OCI-LY1 (cell line): ENCODE measurements at regions not wholly inside any gene's neighbourhood (a gene's known extent, or its start where the extent isn't known, plus 50 kb on each side); places are given as distances from the start of the nearest gene placed in this dataset.
"Not testable (repeated sequence)": the region's sequence is repeated elsewhere in the genome, so short reads cannot be mapped to it uniquely, and the experiment has no call there.

Experiments used
- H2AFZ ChIP-seq: fragments of 200-600 bp; sonication (generic), shearing (Covaris generic); 2 replicates; pipeline ENCODE4 v1.6.0; 2014; ENCODE audit warnings: antibody characterized with exemption, mild to moderate bottlenecking, low read length
- H3F3A ChIP-seq: fragments of 200-600 bp; sonication (generic), shearing (Covaris generic); 2 replicates; pipeline ENCODE4 v1.6.0; 2014; ENCODE audit warnings: mild to moderate bottlenecking, antibody characterized with exemption, low read length, moderate library complexity; ENCODE audit not compliant: insufficient read depth
- H3K27ac ChIP-seq: fragments of 200-600 bp; sonication (generic); 2 replicates; pipeline ENCODE4 v1.5.1; 2014; ENCODE audit warnings: low read length, mixed run types, mild to moderate bottlenecking, low read depth; ENCODE audit not compliant: poor library complexity, severe bottlenecking
- H3K27me3 ChIP-seq: fragments of 200-600 bp; sonication (generic); 2 replicates; pipeline ENCODE4 v1.6.0; 2014; ENCODE audit warnings: antibody characterized with exemption, mild to moderate bottlenecking, low read length, moderate library complexity; ENCODE audit not compliant: insufficient read depth
- H3K36me3 ChIP-seq: fragments of 200-600 bp; sonication (generic); 2 replicates; pipeline ENCODE4 v1.6.1; 2014; ENCODE audit warnings: mild to moderate bottlenecking, antibody characterized with exemption, low read length, moderate library complexity, mixed read lengths; ENCODE audit not compliant: insufficient read depth
- H3K4me1 ChIP-seq: fragments of 200-600 bp; sonication (generic); 2 replicates; pipeline ENCODE4 v1.5.1; 2014; ENCODE audit warnings: mild to moderate bottlenecking, low read length, moderate library complexity; ENCODE audit not compliant: insufficient read depth, severe bottlenecking
- H3K4me2 ChIP-seq: fragments of 200-600 bp; sonication (generic), shearing (Covaris generic); 2 replicates; pipeline ENCODE4 v1.6.1; 2014; ENCODE audit warnings: low read length
- H3K4me3 ChIP-seq: fragments of 200-600 bp; sonication (generic); 2 replicates; pipeline ENCODE4 v1.5.1; 2014; ENCODE audit warnings: low read length, low read depth, mild to moderate bottlenecking, mixed read lengths; ENCODE audit not compliant: poor library complexity, severe bottlenecking
- H3K79me2 ChIP-seq: fragments of 200-600 bp; shearing (Covaris generic); 2 replicates; pipeline ENCODE4 v1.6.1; 2016; ENCODE audit warnings: mixed run types, low read length, mixed read lengths; ENCODE audit not compliant: insufficient read depth
- H3K9ac ChIP-seq: fragments of 200-600 bp; sonication (generic), shearing (Covaris generic); 2 replicates; pipeline ENCODE4 v1.6.1; 2014; ENCODE audit warnings: mild to moderate bottlenecking, low read length, mixed read lengths
- H3K9me2 ChIP-seq: fragments of 200-600 bp; sonication (generic), shearing (Covaris generic); 2 replicates; pipeline ENCODE4 v1.6.1; 2014; ENCODE audit warnings: low read depth, mild to moderate bottlenecking, low read length, mixed read lengths
- H3K9me3 ChIP-seq: fragments of 200-600 bp; shearing (Covaris generic); 2 replicates; pipeline ENCODE4 v1.6.1; 2014; ENCODE audit warnings: low read length, mixed read lengths
- H4K20me1 ChIP-seq: fragments of 200-600 bp; sonication (generic), shearing (Covaris generic); 2 replicates; pipeline ENCODE4 v1.6.0; 2016; ENCODE audit warnings: mild to moderate bottlenecking, low read length; ENCODE audit not compliant: insufficient read depth
- EZH2 ChIP-seq: fragments of 200-600 bp; sonication (generic), shearing (Covaris generic); IDR thresholded peaks from 2 replicates; pipeline ENCODE4 v1.8.0; 2017; ENCODE audit warnings: borderline replicate concordance, mixed run types, mild to moderate bottlenecking, antibody characterized with exemption, low read length, moderate library complexity, mixed read lengths
- TF ChIP-seq, protein P1 (sequence below): fragments of 200-600 bp; sonication (generic), shearing (Covaris generic); IDR thresholded peaks from 2 replicates; pipeline ENCODE4 v1.5.1; 2017; ENCODE audit warnings: mild to moderate bottlenecking, antibody characterized with exemption, low read length, moderate library complexity, mixed read lengths

DNA sequence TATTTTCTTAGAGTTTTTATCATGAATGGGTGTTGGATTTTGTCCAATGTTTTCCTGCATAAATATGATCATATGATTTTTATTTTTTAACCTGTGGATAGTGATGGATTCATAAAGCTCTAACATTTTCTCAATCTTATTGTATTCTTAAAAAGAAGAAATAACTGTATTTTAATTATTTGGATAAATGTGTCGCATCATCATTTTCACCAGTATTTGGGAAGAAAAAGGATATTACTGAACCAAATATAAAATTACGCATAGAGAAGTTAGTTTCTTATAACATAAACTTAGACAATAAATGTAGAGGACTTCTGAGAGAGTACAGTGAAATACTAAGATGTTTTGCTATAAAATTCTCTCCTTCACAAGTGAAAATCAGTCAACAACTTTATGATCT lies 126.0 kb upstream of the CHST9 start:
- H3K4me1 ChIP-seq = no peaks in the 10 kb centered on the region
- TF ChIP-seq, protein P1, sequence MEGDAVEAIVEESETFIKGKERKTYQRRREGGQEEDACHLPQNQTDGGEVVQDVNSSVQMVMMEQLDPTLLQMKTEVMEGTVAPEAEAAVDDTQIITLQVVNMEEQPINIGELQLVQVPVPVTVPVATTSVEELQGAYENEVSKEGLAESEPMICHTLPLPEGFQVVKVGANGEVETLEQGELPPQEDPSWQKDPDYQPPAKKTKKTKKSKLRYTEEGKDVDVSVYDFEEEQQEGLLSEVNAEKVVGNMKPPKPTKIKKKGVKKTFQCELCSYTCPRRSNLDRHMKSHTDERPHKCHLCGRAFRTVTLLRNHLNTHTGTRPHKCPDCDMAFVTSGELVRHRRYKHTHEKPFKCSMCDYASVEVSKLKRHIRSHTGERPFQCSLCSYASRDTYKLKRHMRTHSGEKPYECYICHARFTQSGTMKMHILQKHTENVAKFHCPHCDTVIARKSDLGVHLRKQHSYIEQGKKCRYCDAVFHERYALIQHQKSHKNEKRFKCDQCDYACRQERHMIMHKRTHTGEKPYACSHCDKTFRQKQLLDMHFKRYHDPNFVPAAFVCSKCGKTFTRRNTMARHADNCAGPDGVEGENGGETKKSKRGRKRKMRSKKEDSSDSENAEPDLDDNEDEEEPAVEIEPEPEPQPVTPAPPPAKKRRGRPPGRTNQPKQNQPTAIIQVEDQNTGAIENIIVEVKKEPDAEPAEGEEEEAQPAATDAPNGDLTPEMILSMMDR = no peak
- TF ChIP-seq EZH2 = no peak
- H3K4me2 ChIP-seq = no peak overlapping the region
- H3K9me3 ChIP-seq = no peaks in the 10 kb centered on the region
- H3F3A ChIP-seq = no peaks in the 10 kb centered on the region
- H3K27ac ChIP-seq = no peak overlapping the region
- no peaks in the 10 kb centered on the region for H3K79me2 ChIP-seq
- no peaks in the 10 kb centered on the region for H4K20me1 ChIP-seq
- H3K36me3 ChIP-seq = no peaks in the 10 kb centered on the region
- no peak overlapping the region for H2AFZ ChIP-seq
- H3K27me3 ChIP-seq = no peaks in the 10 kb centered on the region
- no peaks in the 10 kb centered on the region for H3K9me2 ChIP-seq
- H3K9ac ChIP-seq = no peak overlapping the region
- H3K4me3 ChIP-seq = no peak overlapping the region

DNA sequence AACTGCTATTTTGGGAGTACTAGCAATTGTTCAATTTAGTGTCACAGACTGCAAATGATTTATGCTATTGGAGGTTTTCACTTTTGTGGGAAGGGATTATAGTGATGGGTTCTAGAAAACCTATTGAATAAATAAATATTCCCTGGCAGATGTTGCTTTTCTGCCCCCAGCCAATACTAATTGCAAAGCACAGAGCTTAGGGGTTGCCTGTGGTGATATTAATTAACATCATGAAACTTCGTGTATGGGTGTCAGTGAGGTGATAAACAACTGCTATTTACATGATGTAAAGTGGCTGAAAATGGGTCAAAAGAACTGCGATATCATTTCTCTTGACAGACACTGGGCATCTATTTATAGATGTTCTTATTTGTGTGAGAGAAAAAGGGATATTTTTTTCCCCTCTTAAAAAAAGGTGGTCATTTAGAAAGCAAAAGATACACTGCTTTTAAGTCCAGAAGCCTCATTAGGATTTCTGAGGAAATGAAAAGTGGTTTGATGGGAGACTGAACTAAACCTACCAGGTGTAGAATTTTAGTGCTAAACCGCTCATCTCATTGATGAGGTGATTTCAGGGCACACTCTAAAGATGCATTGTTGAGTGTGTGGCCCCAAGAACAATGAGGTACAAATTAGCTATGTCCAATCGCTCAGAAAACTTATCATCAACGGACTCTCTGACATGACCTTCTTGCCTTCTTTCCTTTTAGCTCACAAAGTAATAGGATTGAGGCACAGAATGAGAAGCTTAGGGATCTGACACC lies 116.7 kb upstream of the CHST9 start:
- no peaks in the 10 kb centered on the region for H3K79me2 ChIP-seq
- no peak overlapping the region for H3K4me3 ChIP-seq
- no peaks in the 10 kb centered on the region for H3K27me3 ChIP-seq
- no peak overlapping the region for H3K4me2 ChIP-seq
- H3K36me3 ChIP-seq = no peaks in the 10 kb centered on the region
- H3K9me2 ChIP-seq = no peaks in the 10 kb centered on the region
- H3K27ac ChIP-seq = no peak overlapping the region
- H2AFZ ChIP-seq = no peak overlapping the region
- no peaks in the 10 kb centered on the region for H3K9me3 ChIP-seq
- H3K4me1 ChIP-seq = no peaks in the 10 kb centered on the region
- no peak overlapping the region for H3K9ac ChIP-seq
- TF ChIP-seq, protein P1 = no peak
- no peak for TF ChIP-seq EZH2
- H4K20me1 ChIP-seq = no peaks in the 10 kb centered on the region
- no peaks in the 10 kb centered on the region for H3F3A ChIP-seq

DNA sequence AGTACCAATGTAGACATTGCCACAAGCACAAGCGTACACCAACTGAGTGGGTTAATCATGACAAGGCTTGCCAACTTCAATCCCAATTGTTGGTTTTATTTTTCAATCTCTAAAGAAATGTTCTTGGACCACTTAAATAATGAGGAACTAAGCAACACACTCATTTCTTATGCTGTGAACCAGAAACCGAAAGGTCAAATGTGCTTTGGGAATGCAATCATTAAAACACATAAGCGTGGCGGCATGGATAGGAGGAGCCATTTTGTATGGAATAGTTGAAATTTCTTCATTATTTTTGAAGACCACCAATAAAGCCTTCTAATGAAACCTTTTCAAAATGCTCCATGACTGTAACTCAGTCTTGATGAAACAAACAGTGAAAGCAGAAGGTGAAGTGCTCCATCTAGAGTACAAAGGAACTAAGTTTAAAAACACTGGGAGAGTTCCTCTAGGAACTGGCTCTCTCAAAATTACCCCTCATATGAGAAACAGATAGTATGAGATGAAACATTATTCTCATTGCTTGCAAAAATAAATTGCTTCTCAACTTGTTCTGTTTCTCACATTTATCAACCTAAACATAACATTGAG lies 113.2 kb upstream of the CHST9 start:
- H3K9me3 ChIP-seq = no peaks in the 10 kb centered on the region
- TF ChIP-seq, protein P1 = peak; percentile 25; the same call in 1 of the 2 replicates
- TF ChIP-seq EZH2 = no peak
- no peak overlapping the region for H2AFZ ChIP-seq
- H3K4me1 ChIP-seq = no peaks in the 10 kb centered on the region
- no peaks in the 10 kb centered on the region for H4K20me1 ChIP-seq
- no peaks in the 10 kb centered on the region for H3K27me3 ChIP-seq
- H3K4me2 ChIP-seq = no peak overlapping the region
- H3K79me2 ChIP-seq = no peaks in the 10 kb centered on the region
- H3K36me3 ChIP-seq = no peaks in the 10 kb centered on the region
- H3K4me3 ChIP-seq = no peak overlapping the region
- no peaks in the 10 kb centered on the region for H3F3A ChIP-seq
- no peak overlapping the region for H3K27ac ChIP-seq
- H3K9ac ChIP-seq = no peak overlapping the region
- no peaks in the 10 kb centered on the region for H3K9me2 ChIP-seq

DNA sequence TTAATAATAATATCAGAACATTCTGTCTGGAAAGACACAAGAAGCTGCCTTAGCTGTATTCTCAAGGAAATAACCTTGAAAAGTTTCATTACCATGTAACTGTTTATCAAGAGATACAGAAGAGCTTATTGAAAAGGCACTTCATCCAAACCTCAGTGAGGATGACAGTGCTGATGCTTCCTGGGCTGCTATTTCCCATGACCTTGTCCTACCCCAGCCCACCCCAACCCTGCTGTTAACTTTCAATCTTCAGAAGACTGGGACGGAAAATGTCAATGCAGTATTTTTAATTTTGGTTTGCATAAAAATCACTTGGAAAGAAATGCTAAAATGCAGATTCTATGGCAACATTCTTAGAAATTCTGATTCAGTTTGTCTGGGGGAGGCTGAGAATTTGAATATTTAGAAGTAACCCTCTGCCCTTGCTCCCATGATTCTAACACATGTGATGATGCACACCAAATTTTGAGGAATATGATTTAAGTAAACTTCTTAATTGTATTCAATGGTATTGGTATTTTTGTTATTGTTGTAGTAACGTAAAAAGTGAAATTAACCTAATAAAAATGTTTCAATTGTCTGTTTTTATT lies 101.0 kb upstream of the CHST9 start:
- not testable (repeated sequence) for H3K4me3 ChIP-seq, H4K20me1 ChIP-seq, H3K9me3 ChIP-seq, H3F3A ChIP-seq, H2AFZ ChIP-seq, H3K27ac ChIP-seq, H3K9ac ChIP-seq, H3K36me3 ChIP-seq, H3K27me3 ChIP-seq, H3K9me2 ChIP-seq, H3K4me2 ChIP-seq, H3K79me2 ChIP-seq, H3K4me1 ChIP-seq
